ENCODE measurements at regions not wholly inside any gene's neighbourhood (a gene's known extent, or its start where the extent isn't known, plus 50 kb on each side); places are given as distances from the start of the nearest gene placed in this dataset.
A peak's percentile ranks its signal among the peaks of the same experiment; 100 is the strongest.

DNA sequence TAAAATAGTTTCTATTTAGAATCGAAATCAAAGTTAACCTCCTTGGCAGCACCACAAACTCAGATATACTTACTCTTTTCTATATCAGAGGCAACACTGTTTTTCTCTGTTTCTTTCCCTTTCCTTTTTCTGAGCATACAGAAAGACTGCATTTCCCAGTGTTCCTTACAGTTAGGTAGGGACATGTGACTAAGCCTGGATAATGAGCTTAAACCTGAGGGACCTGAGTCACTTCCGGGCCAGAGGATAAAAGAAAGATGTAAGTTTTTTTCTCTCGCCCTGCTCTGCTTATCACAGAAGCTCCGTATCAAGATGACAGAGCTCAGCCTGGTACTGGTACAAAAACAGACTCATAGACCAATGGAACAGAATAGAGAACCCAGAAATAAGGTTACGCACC, 531.9 kb downstream of the KLF12 start:
- TF ChIP-seq E2F1 (CRISPR knock-in tag; IDR thresholded peaks at IDR 0.05) (no peak), TCF7 (CRISPR knock-in tag; IDR thresholded peaks at IDR 0.05; ENCODE audit: low read depth) (no peak), CREB1 (CRISPR knock-in tag; IDR thresholded peaks at IDR 0.05) (no peak), CTCF (IDR thresholded peaks at IDR 0.05) (no peak), JUN (CRISPR knock-in tag; IDR thresholded peaks at IDR 0.05) (no peak), ZNF121 (CRISPR knock-in tag; IDR thresholded peaks at IDR 0.05) (no peak), PRRX2 (CRISPR knock-in tag; IDR thresholded peaks at IDR 0.05) (no peak), NFE2L1 (CRISPR knock-in tag; IDR thresholded peaks at IDR 0.05) (no peak), IRF2 (CRISPR knock-in tag; IDR thresholded peaks at IDR 0.05; ENCODE audit: borderline replicate concordance, low read depth) (no peak)
- TF ChIP-seq, protein P1, sequence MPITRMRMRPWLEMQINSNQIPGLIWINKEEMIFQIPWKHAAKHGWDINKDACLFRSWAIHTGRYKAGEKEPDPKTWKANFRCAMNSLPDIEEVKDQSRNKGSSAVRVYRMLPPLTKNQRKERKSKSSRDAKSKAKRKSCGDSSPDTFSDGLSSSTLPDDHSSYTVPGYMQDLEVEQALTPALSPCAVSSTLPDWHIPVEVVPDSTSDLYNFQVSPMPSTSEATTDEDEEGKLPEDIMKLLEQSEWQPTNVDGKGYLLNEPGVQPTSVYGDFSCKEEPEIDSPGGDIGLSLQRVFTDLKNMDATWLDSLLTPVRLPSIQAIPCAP (CRISPR knock-in tag; IDR thresholded peaks at IDR 0.05): no peak
- TF ChIP-seq, protein P2, sequence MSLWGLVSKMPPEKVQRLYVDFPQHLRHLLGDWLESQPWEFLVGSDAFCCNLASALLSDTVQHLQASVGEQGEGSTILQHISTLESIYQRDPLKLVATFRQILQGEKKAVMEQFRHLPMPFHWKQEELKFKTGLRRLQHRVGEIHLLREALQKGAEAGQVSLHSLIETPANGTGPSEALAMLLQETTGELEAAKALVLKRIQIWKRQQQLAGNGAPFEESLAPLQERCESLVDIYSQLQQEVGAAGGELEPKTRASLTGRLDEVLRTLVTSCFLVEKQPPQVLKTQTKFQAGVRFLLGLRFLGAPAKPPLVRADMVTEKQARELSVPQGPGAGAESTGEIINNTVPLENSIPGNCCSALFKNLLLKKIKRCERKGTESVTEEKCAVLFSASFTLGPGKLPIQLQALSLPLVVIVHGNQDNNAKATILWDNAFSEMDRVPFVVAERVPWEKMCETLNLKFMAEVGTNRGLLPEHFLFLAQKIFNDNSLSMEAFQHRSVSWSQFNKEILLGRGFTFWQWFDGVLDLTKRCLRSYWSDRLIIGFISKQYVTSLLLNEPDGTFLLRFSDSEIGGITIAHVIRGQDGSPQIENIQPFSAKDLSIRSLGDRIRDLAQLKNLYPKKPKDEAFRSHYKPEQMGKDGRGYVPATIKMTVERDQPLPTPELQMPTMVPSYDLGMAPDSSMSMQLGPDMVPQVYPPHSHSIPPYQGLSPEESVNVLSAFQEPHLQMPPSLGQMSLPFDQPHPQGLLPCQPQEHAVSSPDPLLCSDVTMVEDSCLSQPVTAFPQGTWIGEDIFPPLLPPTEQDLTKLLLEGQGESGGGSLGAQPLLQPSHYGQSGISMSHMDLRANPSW (CRISPR knock-in tag; conservative IDR thresholded peaks at IDR 0.05; ENCODE audit: low read depth): no peak
- TF ChIP-seq, protein P3, sequence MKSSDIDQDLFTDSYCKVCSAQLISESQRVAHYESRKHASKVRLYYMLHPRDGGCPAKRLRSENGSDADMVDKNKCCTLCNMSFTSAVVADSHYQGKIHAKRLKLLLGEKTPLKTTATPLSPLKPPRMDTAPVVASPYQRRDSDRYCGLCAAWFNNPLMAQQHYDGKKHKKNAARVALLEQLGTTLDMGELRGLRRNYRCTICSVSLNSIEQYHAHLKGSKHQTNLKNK (CRISPR knock-in tag; IDR thresholded peaks at IDR 0.05): no peak
- TF ChIP-seq, protein P4, sequence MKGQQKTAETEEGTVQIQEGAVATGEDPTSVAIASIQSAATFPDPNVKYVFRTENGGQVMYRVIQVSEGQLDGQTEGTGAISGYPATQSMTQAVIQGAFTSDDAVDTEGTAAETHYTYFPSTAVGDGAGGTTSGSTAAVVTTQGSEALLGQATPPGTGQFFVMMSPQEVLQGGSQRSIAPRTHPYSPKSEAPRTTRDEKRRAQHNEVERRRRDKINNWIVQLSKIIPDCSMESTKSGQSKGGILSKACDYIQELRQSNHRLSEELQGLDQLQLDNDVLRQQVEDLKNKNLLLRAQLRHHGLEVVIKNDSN (CRISPR knock-in tag; IDR thresholded peaks at IDR 0.05): peak; percentile 83
- TF ChIP-seq, protein P5, sequence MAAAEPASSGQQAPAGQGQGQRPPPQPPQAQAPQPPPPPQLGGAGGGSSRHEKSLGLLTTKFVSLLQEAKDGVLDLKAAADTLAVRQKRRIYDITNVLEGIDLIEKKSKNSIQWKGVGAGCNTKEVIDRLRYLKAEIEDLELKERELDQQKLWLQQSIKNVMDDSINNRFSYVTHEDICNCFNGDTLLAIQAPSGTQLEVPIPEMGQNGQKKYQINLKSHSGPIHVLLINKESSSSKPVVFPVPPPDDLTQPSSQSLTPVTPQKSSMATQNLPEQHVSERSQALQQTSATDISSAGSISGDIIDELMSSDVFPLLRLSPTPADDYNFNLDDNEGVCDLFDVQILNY (CRISPR knock-in tag; IDR thresholded peaks at IDR 0.05): no peak

Measured in WTC11 (cell line).